Neural cell (in vitro differentiated cells): ENCODE measurements at regions not wholly inside any gene's neighbourhood (a gene's known extent, or its start where the extent isn't known, plus 50 kb on each side); places are given as distances from the start of the nearest gene placed in this dataset.

Experiments
- H2AFZ ChIP-seq: fragments of 200-600, 300-800 bp; sonication (generic), shearing (Covaris generic); 2 replicates; pipeline ENCODE4 v1.6.0; 2014; ENCODE audit warnings: low read depth, mild to moderate bottlenecking, antibody characterized with exemption, low read length, moderate library complexity
- H3F3A ChIP-seq: fragments of 200-600 bp; shearing (Covaris generic); 2 replicates; pipeline ENCODE4 v1.6.1; 2016; ENCODE audit warnings: mild to moderate bottlenecking, moderate library complexity, mixed read lengths, antibody characterized with exemption, low read length; ENCODE audit not compliant: insufficient read depth, poor library complexity, severe bottlenecking
- H3K27ac ChIP-seq: fragments of 200-600, 300-800 bp; sonication (generic), shearing (Covaris generic); 2 replicates; pipeline ENCODE4 v1.5.1; 2014; ENCODE audit warnings: mild to moderate bottlenecking, low read length, moderate library complexity
- H3K27me3 ChIP-seq: fragments of 300-800, 200-600 bp; sonication (generic), shearing (Covaris generic); 2 replicates; pipeline ENCODE4 v1.6.0; 2014; ENCODE audit warnings: mild to moderate bottlenecking, low read depth, low read length, moderate library complexity; ENCODE audit not compliant: insufficient read depth
- H3K36me3 ChIP-seq: fragments of 300-800, 200-600 bp; sonication (generic), shearing (Covaris generic); 2 replicates; pipeline ENCODE4 v1.5.1; 2014; ENCODE audit warnings: mild to moderate bottlenecking, antibody characterized with exemption, low read length, moderate library complexity; ENCODE audit not compliant: insufficient read depth
- H3K4me2 ChIP-seq: fragments of 300-800, 200-600 bp; sonication (generic), shearing (Covaris generic); 2 replicates; pipeline ENCODE4 v1.6.0; 2014; ENCODE audit warnings: mild to moderate bottlenecking, low read length
- H3K4me3 ChIP-seq: fragments of 300-800, 200-600 bp; sonication (generic), shearing (Covaris generic); 2 replicates; pipeline ENCODE4 v1.5.1; 2014; ENCODE audit warnings: mild to moderate bottlenecking, low read length, moderate library complexity
- H3K79me2 ChIP-seq: fragments of 200-600 bp; shearing (Covaris generic); replicated peaks from 2 replicates; pipeline ENCODE4 v1.6.0; 2014; ENCODE audit warnings: mild to moderate bottlenecking, low read length, moderate library complexity; ENCODE audit not compliant: insufficient read depth
- H3K9ac ChIP-seq: fragments of 300-800, 200-600 bp; sonication (generic), shearing (Covaris generic); 2 replicates; pipeline ENCODE4 v1.6.1; 2016; ENCODE audit warnings: mild to moderate bottlenecking, low read length, mixed read lengths
- H3K9me2 ChIP-seq: fragments of 200-600 bp; shearing (Covaris generic); 2 replicates; pipeline ENCODE4 v1.6.1; 2016; ENCODE audit warnings: mild to moderate bottlenecking, low read length, mixed read lengths; ENCODE audit not compliant: insufficient read depth
- H3K9me3 ChIP-seq: fragments of 200-600, 300-800 bp; sonication (generic), shearing (Covaris generic); 2 replicates; pipeline ENCODE4 v1.6.1; 2016; ENCODE audit warnings: mild to moderate bottlenecking, mixed run types, low read length, moderate library complexity, mixed read lengths
- H4K20me1 ChIP-seq: fragments of 200-600 bp; shearing (Covaris generic); 2 replicates; pipeline ENCODE4 v1.6.1; 2016; ENCODE audit warnings: mild to moderate bottlenecking, mixed run types; ENCODE audit not compliant: insufficient read depth
- CTCF ChIP-seq: fragments of 450-650 bp; IDR thresholded peaks from 2 replicates; pipeline ENCODE4 v1.5.1; 2014; ENCODE audit warnings: antibody characterized with exemption, mild to moderate bottlenecking, moderate library complexity; ENCODE audit not compliant: poor library complexity, severe bottlenecking
- EP300 ChIP-seq: fragments of 450-650 bp; conservative IDR thresholded peaks from 2 replicates; pipeline ENCODE4 v1.6.1; 2014; ENCODE audit warnings: antibody characterized with exemption, mild to moderate bottlenecking, moderate library complexity; ENCODE audit not compliant: poor library complexity, severe bottlenecking
- EZH2 ChIP-seq: fragments of 200-600, 300-800 bp; shearing (Covaris generic), sonication (generic); IDR thresholded peaks from 2 replicates; pipeline ENCODE4 v1.6.1; 2014; ENCODE audit warnings: antibody characterized with exemption, low read length, borderline replicate concordance, mild to moderate bottlenecking; ENCODE audit not compliant: insufficient read depth, poor library complexity, severe bottlenecking
- MXI1 ChIP-seq: fragments of 450-650 bp; conservative IDR thresholded peaks from 2 replicates; pipeline ENCODE4 v1.6.1; 2014; ENCODE audit warnings: antibody characterized with exemption, mild to moderate bottlenecking; ENCODE audit not compliant: poor library complexity, severe bottlenecking
- POLR2AphosphoS5 ChIP-seq: IDR thresholded peaks from 2 replicates; pipeline ENCODE4 v1.6.1; 2012
- RAD21 ChIP-seq: fragments of 450-650 bp; conservative IDR thresholded peaks from 2 replicates; pipeline ENCODE4 v1.6.1; 2014; ENCODE audit warnings: antibody characterized with exemption, mild to moderate bottlenecking, moderate library complexity
- REST ChIP-seq: IDR thresholded peaks from 2 replicates; pipeline ENCODE4 v1.6.1; 2012; ENCODE audit warnings: borderline replicate concordance
- SMC3 ChIP-seq: fragments of 450-650 bp; conservative IDR thresholded peaks from 2 replicates; pipeline ENCODE4 v1.6.1; 2014; ENCODE audit warnings: antibody characterized with exemption, mild to moderate bottlenecking, moderate library complexity; ENCODE audit not compliant: poor library complexity
- TAF1 ChIP-seq: IDR thresholded peaks from 2 replicates; pipeline ENCODE4 v1.6.1; 2012; ENCODE audit warnings: low read depth

GRCh38 chr2:193011870-193012269 lies 817.1 kb upstream of the TMEFF2 start:
- TF ChIP-seq RAD21, result no peak
- no peak for TF ChIP-seq EP300
- TF ChIP-seq REST, result no peak
- TF ChIP-seq EZH2, result no peak
- no peak for TF ChIP-seq TAF1
- no peak for TF ChIP-seq SMC3
- TF ChIP-seq MXI1, result no peak
- no peak for TF ChIP-seq POLR2AphosphoS5
- TF ChIP-seq CTCF, result no peak
- Histone ChIP-seq H2AFZ (no peak overlapping the region), H3K4me2 (no peak overlapping the region), H3K9me3 (no peaks in the 10 kb centered on the region), H3K36me3 (no peaks in the 10 kb centered on the region), H3K9ac (no peak overlapping the region), H3F3A (no peaks in the 10 kb centered on the region), H3K27me3 (no peaks in the 10 kb centered on the region), H4K20me1 (no peaks in the 10 kb centered on the region), H3K79me2 (no peaks in the 10 kb centered on the region), H3K4me3 (no peak overlapping the region), H3K9me2 (no peaks in the 10 kb centered on the region), H3K27ac (no peak overlapping the region)

GRCh38 chr2:192993059-192993458 lies 798.3 kb upstream of the TMEFF2 start:
- Histone ChIP-seq H4K20me1 (no peaks in the 10 kb centered on the region), H3K27ac (no peak overlapping the region), H3K9ac (no peak overlapping the region), H2AFZ (no peak overlapping the region), H3F3A (no peaks in the 10 kb centered on the region), H3K4me2 (no peak overlapping the region), H3K4me3 (no peak overlapping the region), H3K27me3 (no peaks in the 10 kb centered on the region), H3K79me2 (no peaks in the 10 kb centered on the region), H3K36me3 (no peaks in the 10 kb centered on the region), H3K9me2 (no peaks in the 10 kb centered on the region), H3K9me3 (no peaks in the 10 kb centered on the region)
- TF ChIP-seq POLR2AphosphoS5 (peak; percentile 59), REST (peak; percentile 51), CTCF (no peak), EZH2 (no peak), RAD21 (no peak), EP300 (peak; percentile 61), MXI1 (no peak)
